MCF 10A (cell line): ENCODE measurements at regions not wholly inside any gene's neighbourhood (a gene's known extent, or its start where the extent isn't known, plus 50 kb on each side); places are given as distances from the start of the nearest gene placed in this dataset.

Experiments
- BruUV-seq: library from RNA; stranded (reverse); fragments of 400-500 nt; replicated peaks from 2 replicates; lab custom pipeline; 2021; lab: Mats Ljungman, UMichigan
- CTCF ChIA-PET: fragments of 300-600 bp; sonication (Branson Sonifier 250); formaldehyde crosslinking; extraction: SDS; loops from one replicate; lab custom pipeline; 2021; ENCODE audit warnings: antibody characterized with exemption, inconsistent platforms; lab: Yijun Ruan, JAX
- POLR2A ChIA-PET: fragments of 300-600, 350-650 bp; sonication (Branson Sonifier 250); formaldehyde crosslinking; extraction: SDS; loops from one replicate; lab custom pipeline; 2020; ENCODE audit warnings: antibody characterized with exemption, inconsistent platforms; lab: Yijun Ruan, JAX
- DNase-seq: peaks from one replicate; pipeline ENCODE4 v3.0.0-alpha.2; 2018; ENCODE audit not compliant: unreplicated experiment
- H3K27ac Mint-ChIP-seq: one replicate; pipeline ENCODE4 v1.8.0; 2022; ENCODE audit warnings: mild to moderate bottlenecking, low read depth, mixed read lengths; ENCODE audit not compliant: unreplicated experiment
- H3K27me3 Mint-ChIP-seq: one replicate; pipeline ENCODE4 v1.8.0; 2022; ENCODE audit warnings: mixed read lengths; ENCODE audit not compliant: insufficient read depth, unreplicated experiment
- H3K36me3 Mint-ChIP-seq: one replicate; pipeline ENCODE4 v1.8.0; 2022; ENCODE audit warnings: mild to moderate bottlenecking, moderate library complexity, mixed read lengths; ENCODE audit not compliant: insufficient read depth, unreplicated experiment
- H3K4me1 Mint-ChIP-seq: one replicate; pipeline ENCODE4 v1.8.0; 2022; ENCODE audit warnings: mixed read lengths; ENCODE audit not compliant: insufficient read depth, unreplicated experiment
- H3K4me3 Mint-ChIP-seq: one replicate; pipeline ENCODE4 v1.8.0; 2022; ENCODE audit warnings: mild to moderate bottlenecking, moderate library complexity, mixed read lengths; ENCODE audit not compliant: unreplicated experiment
- H3K9me3 Mint-ChIP-seq: one replicate; pipeline ENCODE4 v1.8.0; 2022; ENCODE audit warnings: mixed read lengths; ENCODE audit not compliant: unreplicated experiment
- intact Hi-C: fragments of 100-400 bp; cut with micrococcal nuclease; formaldehyde crosslinking; loops from 2 replicates; pipeline ENCODE4 v1.14.1; 2022
- TF ChIP-seq, protein P1 (sequence below): fragments of 200-600 bp; IDR thresholded peaks from one replicate; pipeline ENCODE4 v1.8.0; 2022; ENCODE audit warnings: antibody characterized with exemption, mild to moderate bottlenecking; ENCODE audit not compliant: unreplicated experiment

GRCh38 chr2:60168247-60168646 lies 385.2 kb downstream of the BCL11A start:
- intact Hi-C loops, result no loop called here
- TF ChIP-seq, protein P1, sequence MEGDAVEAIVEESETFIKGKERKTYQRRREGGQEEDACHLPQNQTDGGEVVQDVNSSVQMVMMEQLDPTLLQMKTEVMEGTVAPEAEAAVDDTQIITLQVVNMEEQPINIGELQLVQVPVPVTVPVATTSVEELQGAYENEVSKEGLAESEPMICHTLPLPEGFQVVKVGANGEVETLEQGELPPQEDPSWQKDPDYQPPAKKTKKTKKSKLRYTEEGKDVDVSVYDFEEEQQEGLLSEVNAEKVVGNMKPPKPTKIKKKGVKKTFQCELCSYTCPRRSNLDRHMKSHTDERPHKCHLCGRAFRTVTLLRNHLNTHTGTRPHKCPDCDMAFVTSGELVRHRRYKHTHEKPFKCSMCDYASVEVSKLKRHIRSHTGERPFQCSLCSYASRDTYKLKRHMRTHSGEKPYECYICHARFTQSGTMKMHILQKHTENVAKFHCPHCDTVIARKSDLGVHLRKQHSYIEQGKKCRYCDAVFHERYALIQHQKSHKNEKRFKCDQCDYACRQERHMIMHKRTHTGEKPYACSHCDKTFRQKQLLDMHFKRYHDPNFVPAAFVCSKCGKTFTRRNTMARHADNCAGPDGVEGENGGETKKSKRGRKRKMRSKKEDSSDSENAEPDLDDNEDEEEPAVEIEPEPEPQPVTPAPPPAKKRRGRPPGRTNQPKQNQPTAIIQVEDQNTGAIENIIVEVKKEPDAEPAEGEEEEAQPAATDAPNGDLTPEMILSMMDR, result no peak
- no peak overlapping the region for H3K27ac Mint-ChIP-seq
- ChIA-PET POLR2A (interaction anchor here (0.6 kb wide), 1 partner anchor 722 kb away, joined by 3 read pairs; no protein-coding TSS in a partner anchor), CTCF (interaction anchor here (0.6 to 0.7 kb wide), 2 partner anchors 371 to 784 kb away, joined by 3 to 4 read pairs; no protein-coding TSS in a partner anchor)
- H3K27me3 Mint-ChIP-seq, result no peaks in the 10 kb centered on the region
- no peaks in the 10 kb centered on the region for H3K36me3 Mint-ChIP-seq
- no TSS peak for BruUV-seq
- no peaks in the 10 kb centered on the region for H3K4me1 Mint-ChIP-seq
- H3K4me3 Mint-ChIP-seq, result no peak overlapping the region
- no peaks in the 10 kb centered on the region for H3K9me3 Mint-ChIP-seq
- no peak for DNase-seq

- Mint-ChIP-seq H3K4me3 (no peak overlapping the region), H3K36me3 (no peaks in the 10 kb centered on the region), H3K27ac (no peak overlapping the region), H3K27me3 (no peaks in the 10 kb centered on the region), H3K9me3 (no peaks in the 10 kb centered on the region), H3K4me1 (no peaks in the 10 kb centered on the region)
- TF ChIP-seq, protein P1, result no peak
- POLR2A ChIA-PET, result no interaction called here
- CTCF ChIA-PET, result no interaction called here
- intact Hi-C loops, result no loop called here
- BruUV-seq, result no TSS peak
- no peak for DNase-seq
Measured at GRCh38 chr2:60167089-60167488, 386.4 kb downstream of the BCL11A start.

GRCh38 chr2:60163691-60164090 lies 389.8 kb downstream of the BCL11A start:
- CTCF ChIA-PET, result interaction anchor here (2.4 kb wide), 1 partner anchor 10 kb away, joined by 10 read pairs; no protein-coding TSS in a partner anchor
- no peak overlapping the region for H3K27ac Mint-ChIP-seq
- no peaks in the 10 kb centered on the region for H3K27me3 Mint-ChIP-seq
- H3K36me3 Mint-ChIP-seq, result no peaks in the 10 kb centered on the region
- no peaks in the 10 kb centered on the region for H3K9me3 Mint-ChIP-seq
- TF ChIP-seq, protein P1, result no peak
- no peak overlapping the region for H3K4me3 Mint-ChIP-seq
- POLR2A ChIA-PET, result interaction anchor here (0.6 kb wide), 1 partner anchor 174 kb away, joined by 3 read pairs; no protein-coding TSS in a partner anchor
- DNase-seq, result no peak
- H3K4me1 Mint-ChIP-seq, result no peaks in the 10 kb centered on the region
- intact Hi-C loops, result no loop called here
- no TSS peak for BruUV-seq

DNA sequence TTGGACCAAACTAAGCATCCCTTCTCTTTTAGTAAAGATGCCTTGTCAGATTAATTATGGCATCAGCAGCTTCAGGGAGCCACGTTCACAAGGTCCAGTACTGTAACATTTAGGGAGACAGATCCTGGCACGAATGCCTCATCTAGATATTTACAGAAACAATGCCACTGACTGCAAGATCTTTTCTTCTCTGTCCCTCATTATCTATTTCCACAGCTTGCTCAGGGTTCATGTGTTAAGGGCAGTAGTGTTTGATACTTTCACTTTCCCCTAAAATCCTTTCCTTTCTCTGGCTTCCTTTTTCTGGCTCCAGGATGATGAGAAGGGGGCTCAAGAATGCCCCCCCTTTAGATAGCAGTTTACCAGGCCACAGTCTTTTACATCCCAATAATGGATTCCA lies 393.9 kb downstream of the BCL11A start:
- no peak for DNase-seq
- H3K36me3 Mint-ChIP-seq, result no peaks in the 10 kb centered on the region
- TF ChIP-seq, protein P1, result no peak
- no peak overlapping the region for H3K27ac Mint-ChIP-seq
- POLR2A ChIA-PET, result interaction anchor here (0.6 kb wide), 1 partner anchor 24 kb away, joined by 3 read pairs; no protein-coding TSS in a partner anchor
- H3K9me3 Mint-ChIP-seq, result no peaks in the 10 kb centered on the region
- no peaks in the 10 kb centered on the region for H3K27me3 Mint-ChIP-seq
- intact Hi-C loops, result loop anchor here (10.0 kb wide), 2 partner anchors 395 to 855 kb away; partner anchors contain the start of gene BCL11A
- no TSS peak for BruUV-seq
- no peak overlapping the region for H3K4me3 Mint-ChIP-seq
- CTCF ChIA-PET, result no interaction called here
- no peaks in the 10 kb centered on the region for H3K4me1 Mint-ChIP-seq
